CD14-positive monocyte (primary cell): ENCODE measurements at regions not wholly inside any gene's neighbourhood (a gene's known extent, or its start where the extent isn't known, plus 50 kb on each side); places are given as distances from the start of the nearest gene placed in this dataset.

Source experiments
- DNase-seq, 3 donors: peaks; one replicate each; pipeline ENCODE4 v3.0.0-alpha.2; 2011 to 2022
- H2AFZ ChIP-seq: 2 replicates; pipeline ENCODE4 v1.6.0; 2012; ENCODE audit warnings: mild to moderate bottlenecking, low read depth, low read length, inconsistent platforms; ENCODE audit not compliant: insufficient read depth, poor library complexity, severe bottlenecking
- H3K27ac ChIP-seq, 2 donors: 1 replicate in 1 of 2; 2 replicates in 1 of 2; pipeline ENCODE4 v1.5.1; 2012 to 2013; ENCODE audit warnings: low read length in 2 of 2, control low read depth in 1 of 2, inconsistent platforms in 1 of 2, low read depth in 1 of 2, mild to moderate bottlenecking in 1 of 2
- H3K27me3 ChIP-seq, 2 donors: one replicate each; pipeline versions ENCODE4 v1.6.0 to v1.6.1; 2011 to 2013; ENCODE audit warnings: low read length in 2 of 2; ENCODE audit not compliant: control insufficient read depth in 2 of 2, insufficient read depth in 2 of 2
- H3K36me3 ChIP-seq, 2 donors: replicated peaks in 1 of 2; 1 replicate in 1 of 2; 2 replicates in 1 of 2; pipeline versions ENCODE4 v1.5.1 to v1.6.1; 2012 to 2013; ENCODE audit warnings: low read length in 2 of 2, control low read depth in 1 of 2, inconsistent platforms in 1 of 2, mild to moderate bottlenecking in 1 of 2; ENCODE audit not compliant: insufficient read depth in 2 of 2, control insufficient read depth in 1 of 2
- H3K4me1 ChIP-seq, 2 donors: 1 replicate in 1 of 2; 2 replicates in 1 of 2; pipeline versions ENCODE4 v1.5.1 to v1.6.1; 2012 to 2013; ENCODE audit warnings: low read length in 2 of 2, control low read depth in 1 of 2, inconsistent platforms in 1 of 2, mild to moderate bottlenecking in 1 of 2, moderate library complexity in 1 of 2; ENCODE audit not compliant: insufficient read depth in 2 of 2, control insufficient read depth in 1 of 2
- H3K4me2 ChIP-seq: replicated peaks from 2 replicates; pipeline ENCODE3; 2012; ENCODE audit warnings: low read length, moderate library complexity, mild to moderate bottlenecking; ENCODE audit not compliant: poor library complexity, severe bottlenecking; ENCODE audit errors: extremely low read depth
- H3K4me3 ChIP-seq, 3 experiments: fragments of 200-600 bp in 1 of 3; sonication (generic) in 1 of 3; replicated peaks in 1 of 3; 1 replicate in 2 of 3; 2 replicates in 1 of 3; pipeline ENCODE4 v1.5.1; 2011 to 2013; ENCODE audit warnings: low read length in 3 of 3, mild to moderate bottlenecking in 3 of 3, control low read depth in 2 of 3, low read depth in 2 of 3, inconsistent platforms in 1 of 3, moderate library complexity in 1 of 3
- H3K79me2 ChIP-seq: 2 replicates; pipeline ENCODE4 v1.6.0; 2012; ENCODE audit warnings: mild to moderate bottlenecking, control low read depth, inconsistent platforms, low read length, moderate library complexity; ENCODE audit not compliant: insufficient read depth
- H3K9ac ChIP-seq: 2 replicates; pipeline ENCODE4 v1.6.0; 2017; ENCODE audit warnings: low read length, mild to moderate bottlenecking; ENCODE audit not compliant: insufficient read depth, poor library complexity, severe bottlenecking
- H3K9me3 ChIP-seq, 2 donors: replicated peaks in 1 of 2; 1 replicate in 1 of 2; 2 replicates in 1 of 2; pipeline versions ENCODE4 v1.5.1 to v1.6.1; 2012 to 2013; ENCODE audit warnings: low read length in 2 of 2, control low read depth in 1 of 2; ENCODE audit not compliant: control insufficient read depth in 1 of 2, insufficient read depth in 1 of 2
- H4K20me1 ChIP-seq: 2 replicates; pipeline ENCODE4 v1.6.0; 2012; ENCODE audit warnings: mild to moderate bottlenecking, low read length, control low read depth, moderate library complexity; ENCODE audit not compliant: insufficient read depth
- H3K27ac Mint-ChIP-seq, 7 donors: one replicate each; pipeline ENCODE4 v1.8.0; 2020; ENCODE audit warnings: mild to moderate bottlenecking in 7 of 7, mixed read lengths in 7 of 7, moderate library complexity in 6 of 7, inconsistent platforms in 2 of 7
- H3K27me3 Mint-ChIP-seq, 3 donors: one replicate each; pipeline ENCODE4 v1.8.0; 2021 to 2022; ENCODE audit warnings: low read depth in 3 of 3, mild to moderate bottlenecking in 3 of 3, mixed read lengths in 3 of 3, moderate library complexity in 3 of 3, inconsistent platforms in 1 of 3
- H3K36me3 Mint-ChIP-seq, 2 donors: one replicate each; pipeline ENCODE4 v1.8.0; 2020; ENCODE audit warnings: mixed read lengths in 2 of 2, inconsistent platforms in 1 of 2, mild to moderate bottlenecking in 1 of 2
- H3K4me1 Mint-ChIP-seq: one replicate; pipeline ENCODE4 v1.8.0; 2020; ENCODE audit warnings: mild to moderate bottlenecking, mixed read lengths
- H3K4me3 Mint-ChIP-seq, 2 donors: one replicate each; pipeline ENCODE4 v1.8.0; 2020; ENCODE audit warnings: mild to moderate bottlenecking in 2 of 2, mixed read lengths in 2 of 2, moderate library complexity in 1 of 2
- H3K9me3 Mint-ChIP-seq, 7 donors: one replicate each; pipeline ENCODE4 v1.8.0; 2020 to 2022; ENCODE audit warnings: mixed read lengths in 7 of 7, mild to moderate bottlenecking in 6 of 7, moderate library complexity in 6 of 7, inconsistent platforms in 2 of 7
- WGBS: methylation state at CpG from one replicate; pipeline ENCODE4 v1.1.5; 2013; ENCODE audit warnings: missing lambda C conversion rate; ENCODE audit not compliant: insufficient coverage; 5-methylcytosine and 5-hydroxymethylcytosine counted together
- intact Hi-C, 2 donors: fragments of 100-400 bp; cut with micrococcal nuclease; formaldehyde crosslinking; loops; one replicate each; pipeline versions ENCODE4 v1.15.0 to v1.15.1; 2023
- TF ChIP-seq, protein P1 (sequence below): fragments of 200-600 bp; IDR thresholded peaks from one replicate; pipeline ENCODE4 v1.8.0; 2022; ENCODE audit warnings: antibody characterized with exemption, mild to moderate bottlenecking

- H3K79me2 ChIP-seq: no peaks in the 10 kb centered on the region
- H3K4me3 Mint-ChIP-seq: no peak overlapping the region
- peak overlapping the region in 1 of 2 donors; percentile 46 for H3K27ac ChIP-seq
- H3K27me3 Mint-ChIP-seq: peaks cover 0 to 4% (median 0%) of the 10 kb centered on the region in 3 donors
- H2AFZ ChIP-seq: no peak overlapping the region
- DNase-seq: peak; percentile 55 to 83 (median 67)
- intact Hi-C loops: no loop called here
- peaks cover 0 to 1% (median 0%) of the 10 kb centered on the region in 7 donors for H3K9me3 Mint-ChIP-seq
- no peaks in the 10 kb centered on the region for H3K27me3 ChIP-seq
- no peaks in the 10 kb centered on the region for H3K36me3 Mint-ChIP-seq
- H3K4me1 ChIP-seq: peaks cover 56 to 60% of the 10 kb centered on the region in 2 donors
- no peaks in the 10 kb centered on the region for H3K4me1 Mint-ChIP-seq
- TF ChIP-seq, protein P1, sequence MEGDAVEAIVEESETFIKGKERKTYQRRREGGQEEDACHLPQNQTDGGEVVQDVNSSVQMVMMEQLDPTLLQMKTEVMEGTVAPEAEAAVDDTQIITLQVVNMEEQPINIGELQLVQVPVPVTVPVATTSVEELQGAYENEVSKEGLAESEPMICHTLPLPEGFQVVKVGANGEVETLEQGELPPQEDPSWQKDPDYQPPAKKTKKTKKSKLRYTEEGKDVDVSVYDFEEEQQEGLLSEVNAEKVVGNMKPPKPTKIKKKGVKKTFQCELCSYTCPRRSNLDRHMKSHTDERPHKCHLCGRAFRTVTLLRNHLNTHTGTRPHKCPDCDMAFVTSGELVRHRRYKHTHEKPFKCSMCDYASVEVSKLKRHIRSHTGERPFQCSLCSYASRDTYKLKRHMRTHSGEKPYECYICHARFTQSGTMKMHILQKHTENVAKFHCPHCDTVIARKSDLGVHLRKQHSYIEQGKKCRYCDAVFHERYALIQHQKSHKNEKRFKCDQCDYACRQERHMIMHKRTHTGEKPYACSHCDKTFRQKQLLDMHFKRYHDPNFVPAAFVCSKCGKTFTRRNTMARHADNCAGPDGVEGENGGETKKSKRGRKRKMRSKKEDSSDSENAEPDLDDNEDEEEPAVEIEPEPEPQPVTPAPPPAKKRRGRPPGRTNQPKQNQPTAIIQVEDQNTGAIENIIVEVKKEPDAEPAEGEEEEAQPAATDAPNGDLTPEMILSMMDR: no peak
- H3K27ac Mint-ChIP-seq: no peak overlapping the region
- no peak overlapping the region for H3K9ac ChIP-seq
- no peaks in the 10 kb centered on the region for H3K36me3 ChIP-seq
- peak overlapping the region in 1 of 3 experiments; percentile 22 for H3K4me3 ChIP-seq
- H3K4me2 ChIP-seq: peak overlapping the region; percentile 24
- no peaks in the 10 kb centered on the region for H4K20me1 ChIP-seq
- no peaks in the 10 kb centered on the region for H3K9me3 ChIP-seq
- 44% methylated on average over 8 of the region's 8 CpGs for WGBS
Observed at GRCh38 chr11:86182976-86183584, 61.5 kb upstream of the EED start.

GRCh38 chr11:86181379-86181778 lies 63.2 kb upstream of the EED start:
- WGBS: 87% methylated on average over 2 of the region's 4 CpGs
- Histone ChIP-seq H3K36me3 (no peaks in the 10 kb centered on the region), H2AFZ (no peak overlapping the region), H3K79me2 (no peaks in the 10 kb centered on the region), H3K27ac (no peak overlapping the region), H3K4me1 (peaks cover 73 to 77% of the 10 kb centered on the region in 2 donors), H3K4me2 (no peak overlapping the region), H3K4me3 (no peak overlapping the region), H3K9me3 (no peaks in the 10 kb centered on the region), H4K20me1 (no peaks in the 10 kb centered on the region), H3K9ac (no peak overlapping the region), H3K27me3 (no peaks in the 10 kb centered on the region)
- peaks cover 0 to 3% of the 10 kb centered on the region in 2 donors for H3K36me3 Mint-ChIP-seq
- peak in 1 of 3 donors; percentile 58 for DNase-seq
- peaks cover 0 to 4% (median 0%) of the 10 kb centered on the region in 3 donors for H3K27me3 Mint-ChIP-seq
- no peak overlapping the region for H3K27ac Mint-ChIP-seq
- H3K4me3 Mint-ChIP-seq: no peak overlapping the region
- H3K9me3 Mint-ChIP-seq: peaks cover 0 to 1% (median 0%) of the 10 kb centered on the region in 7 donors
- no peaks in the 10 kb centered on the region for H3K4me1 Mint-ChIP-seq
- intact Hi-C loops: no loop called here
- TF ChIP-seq, protein P1: no peak
